IMR-90 (cell line): ENCODE measurements at regions not wholly inside any gene's neighbourhood (a gene's known extent, or its start where the extent isn't known, plus 50 kb on each side); places are given as distances from the start of the nearest gene placed in this dataset.

Source experiments
- ATAC-seq: fragments of 200-7000 bp; cut with Tn5 transposase; 2 replicates; pipeline ENCODE4 v1.9.1; 2020; ENCODE audit warnings: low read depth, mild to moderate bottlenecking, moderate library complexity
- BruUV-seq: library from RNA; stranded (reverse); fragments of 400-500 nt; replicated peaks from 2 replicates; lab custom pipeline; 2021; lab: Mats Ljungman, UMichigan
- CTCF ChIA-PET: fragments of 300-600 bp; formaldehyde crosslinking; extraction: SDS; loops from one replicate; lab custom pipeline; 2021; ENCODE audit warnings: antibody characterized with exemption; lab: Yijun Ruan, JAX
- POLR2A ChIA-PET: fragments of 300-600 bp; sonication (Branson Sonifier 250); formaldehyde crosslinking; loops from one replicate; lab custom pipeline; 2022; ENCODE audit warnings: antibody characterized with exemption; ENCODE audit not compliant: unreplicated experiment; lab: Charles Lee
- DNase-seq: peaks from one replicate; pipeline ENCODE4 v3.0.0; 2013
- H2AFZ ChIP-seq: replicated peaks from 2 replicates; pipeline ENCODE3; 2013; ENCODE audit warnings: low read length, mild to moderate bottlenecking; ENCODE audit not compliant: poor library complexity
- H2AK5ac ChIP-seq: 2 replicates; pipeline ENCODE4 v1.6.1; 2013; ENCODE audit warnings: low read depth, low read length, inconsistent platforms
- H2AK9ac ChIP-seq: replicated peaks from 2 replicates; pipeline ENCODE3; 2013; ENCODE audit warnings: mild to moderate bottlenecking, low read depth, low read length, moderate library complexity; ENCODE audit not compliant: poor library complexity
- H2BK120ac ChIP-seq: 2 replicates; pipeline ENCODE4 v1.6.1; 2013; ENCODE audit warnings: low read depth, low read length, inconsistent platforms
- H2BK15ac ChIP-seq: 3 replicates; pipeline ENCODE4 v1.6.1; 2013; ENCODE audit warnings: low read depth, low read length, inconsistent platforms
- H2BK20ac ChIP-seq: 2 replicates; pipeline ENCODE4 v1.6.1; 2013; ENCODE audit warnings: low read depth, mild to moderate bottlenecking, inconsistent platforms, low read length, moderate library complexity
- H2BK5ac ChIP-seq: 2 replicates; pipeline ENCODE4 v1.6.1; 2013; ENCODE audit warnings: mild to moderate bottlenecking, low read depth, low read length, inconsistent platforms; ENCODE audit not compliant: poor library complexity, severe bottlenecking
- H3K14ac ChIP-seq: replicated peaks from 2 replicates; pipeline ENCODE4 v1.6.1; 2013; ENCODE audit warnings: low read depth, low read length, inconsistent platforms
- H3K18ac ChIP-seq: 2 replicates; pipeline ENCODE4 v1.6.1; 2013; ENCODE audit warnings: low read depth, low read length, control low read depth
- H3K23ac ChIP-seq: 2 replicates; pipeline ENCODE4 v1.6.1; 2013; ENCODE audit warnings: low read depth, low read length, inconsistent platforms
- H3K27ac ChIP-seq: 2 replicates; pipeline ENCODE4 v1.5.1; 2013; ENCODE audit warnings: mild to moderate bottlenecking, control low read depth, low read length; ENCODE audit not compliant: insufficient read depth
- H3K27me3 ChIP-seq: 2 replicates; pipeline ENCODE4 v1.6.1; 2013; ENCODE audit warnings: low read length; ENCODE audit not compliant: control insufficient read depth, insufficient read depth
- H3K36me3 ChIP-seq: 2 replicates; pipeline ENCODE4 v1.6.1; 2013; ENCODE audit warnings: low read length, mixed read lengths; ENCODE audit not compliant: control insufficient read depth, insufficient read depth
- H3K4ac ChIP-seq: 2 replicates; pipeline ENCODE4 v1.6.1; 2013; ENCODE audit warnings: low read depth, low read length, inconsistent platforms
- H3K4me1 ChIP-seq: 2 replicates; pipeline ENCODE4 v1.6.1; 2013; ENCODE audit warnings: low read length, mixed read lengths; ENCODE audit not compliant: control insufficient read depth, insufficient read depth
- H3K4me2 ChIP-seq: 2 replicates; pipeline ENCODE4 v1.6.1; 2013; ENCODE audit warnings: low read depth, mild to moderate bottlenecking, control low read depth, low read length, moderate library complexity
- H3K4me3 ChIP-seq: 2 replicates; pipeline ENCODE4 v1.5.1; 2013; ENCODE audit warnings: low read depth, mild to moderate bottlenecking, control low read depth, low read length, moderate library complexity; ENCODE audit not compliant: insufficient read depth
- H3K56ac ChIP-seq: 2 replicates; pipeline ENCODE4 v1.6.1; 2013; ENCODE audit warnings: low read length, inconsistent platforms; ENCODE audit not compliant: insufficient read depth; ENCODE audit errors: extremely low read depth
- H3K79me1 ChIP-seq, 2 experiments: 2 replicates each; pipeline ENCODE4 v1.6.1; 2013; ENCODE audit warnings: low read length in 2 of 2, inconsistent platforms in 1 of 2, low read depth in 1 of 2
- H3K9ac ChIP-seq: 2 replicates; pipeline ENCODE4 v1.6.1; 2013; ENCODE audit warnings: low read depth, low read length, control low read depth
- H3K9me1 ChIP-seq: 2 replicates; pipeline ENCODE4 v1.6.1; 2013; ENCODE audit warnings: low read length, inconsistent platforms; ENCODE audit not compliant: insufficient read depth
- H3K9me3 ChIP-seq: 2 replicates; pipeline ENCODE4 v1.6.1; 2013; ENCODE audit warnings: low read length; ENCODE audit not compliant: control insufficient read depth, insufficient read depth
- H4K20me1 ChIP-seq: 2 replicates; pipeline ENCODE4 v1.6.1; 2013; ENCODE audit warnings: low read length, inconsistent platforms; ENCODE audit not compliant: insufficient read depth
- H4K5ac ChIP-seq: 2 replicates; pipeline ENCODE4 v1.6.1; 2013; ENCODE audit warnings: mild to moderate bottlenecking, low read depth, low read length, control low read depth
- H4K8ac ChIP-seq, 2 experiments: 2 replicates each; pipeline ENCODE4 v1.6.1; 2013; ENCODE audit warnings: low read depth in 2 of 2, low read length in 2 of 2, control low read depth in 1 of 2, inconsistent platforms in 1 of 2
- H4K91ac ChIP-seq: 2 replicates; pipeline ENCODE4 v1.6.1; 2013; ENCODE audit warnings: low read depth, low read length, inconsistent platforms; ENCODE audit not compliant: insufficient read depth
- MAZ ChIP-seq: IDR thresholded peaks from 2 replicates; pipeline ENCODE4 v1.6.1; 2012; ENCODE audit warnings: low read depth, mild to moderate bottlenecking, low read length, improper control_type of control experiment, moderate library complexity, borderline replicate concordance
- NFE2L2 ChIP-seq: fragments of 150-350 bp; IDR thresholded peaks from 2 replicates; pipeline ENCODE4 v1.6.1; 2016; ENCODE audit warnings: low read depth, mild to moderate bottlenecking, low read length
- SMC3 ChIP-seq: fragments of 150-350 bp; IDR thresholded peaks from 2 replicates; pipeline ENCODE4 v1.6.1; 2016; ENCODE audit warnings: low read depth, mild to moderate bottlenecking, antibody characterized with exemption, low read length, moderate library complexity
- WGBS, 2 experiments: methylation state at CpG; one replicate each; pipeline versions ENCODE4 v1.1.5 to v1.1.7; 2013; ENCODE audit warnings: missing lambda C conversion rate in 2 of 2; ENCODE audit not compliant: insufficient read length in 1 of 2; ENCODE audit errors: extremely low coverage in 2 of 2; 5-methylcytosine and 5-hydroxymethylcytosine counted together
- dilution Hi-C: fragments of 300-500 bp; cut with HindIII; formaldehyde crosslinking; loops from one replicate; pipeline ENCODE4 v1.14.3; 2018; ENCODE audit warnings: low sequenced_read_pairs; ENCODE audit not compliant: unreplicated experiment
- in situ Hi-C: fragments of 300-500 bp; cut with MboI; formaldehyde crosslinking; loops from 3 replicates; pipeline ENCODE4 v1.14.3; 2019; ENCODE audit warnings: low sequenced_read_pairs, inconsistent platforms, mixed read lengths
- intact Hi-C: fragments of 100-400 bp; cut with micrococcal nuclease; formaldehyde crosslinking; loops from 2 replicates; pipeline ENCODE4 v1.10.0; 2022

DNA sequence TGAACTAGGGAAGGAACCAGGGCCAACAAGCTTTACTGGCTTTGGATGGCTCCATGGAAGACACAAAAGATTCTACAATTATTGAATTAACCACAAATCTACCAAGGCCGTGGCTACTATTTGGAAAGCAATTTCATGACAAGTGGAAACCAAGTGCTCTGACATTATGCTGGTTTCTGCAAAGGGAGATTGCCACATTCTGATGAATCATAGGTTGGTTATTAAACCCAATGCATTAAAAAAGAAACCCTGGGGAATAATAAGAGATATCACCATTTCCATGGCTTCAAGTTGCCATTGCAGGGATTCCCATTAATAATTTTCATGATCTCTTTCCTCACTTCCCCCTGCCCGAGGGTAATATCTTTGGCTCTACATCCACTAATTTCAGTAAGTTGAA lies 359.2 kb upstream of the NCAM2 start:
- Histone ChIP-seq H3K27ac (no peak overlapping the region), H2AFZ (no peak overlapping the region), H2BK120ac (no peak overlapping the region), H2AK5ac (no peak overlapping the region), H3K9me1 (no peaks in the 10 kb centered on the region), H3K4me3 (no peak overlapping the region), H3K79me1 (no peaks in the 10 kb centered on the region), H3K14ac (no peak overlapping the region), H3K4me1 (no peaks in the 10 kb centered on the region), H2BK15ac (no peak overlapping the region), H3K27me3 (no peaks in the 10 kb centered on the region), H4K8ac (no peak overlapping the region), H3K4ac (no peak overlapping the region), H3K18ac (no peak overlapping the region), H2BK20ac (no peak overlapping the region), H3K9ac (no peak overlapping the region), H3K9me3 (peaks cover 7% of the 10 kb centered on the region), H4K91ac (no peak overlapping the region), H3K56ac (no peak overlapping the region), H3K23ac (no peak overlapping the region), H4K20me1 (no peaks in the 10 kb centered on the region), H2BK5ac (no peak overlapping the region), H4K5ac (no peak overlapping the region), H2AK9ac (no peak overlapping the region), H3K4me2 (no peak overlapping the region), H3K36me3 (no peaks in the 10 kb centered on the region)
- 0% methylated on average over 1 of the region's 2 CpGs; no CpG with 5 or more reads in 1 of the 2 experiments for WGBS, 2 experiments
- ChIA-PET POLR2A (no interaction called here), CTCF (no interaction called here)
- in situ Hi-C loops = no loop called here
- dilution Hi-C loops = no loop called here
- intact Hi-C loops = no loop called here
- no peak for DNase-seq
- no peak for ATAC-seq
- BruUV-seq = no TSS peak
- TF ChIP-seq SMC3 = no peak
- no peak for TF ChIP-seq NFE2L2
- TF ChIP-seq MAZ = no peak
